Stimulated activated CD4-positive, alpha-beta T cell treated with anti-CD3 and anti-CD28 coated beads, TNF-alpha, amount 100 ng/mL, for 24 hours (primary cell): ENCODE measurements at regions not wholly inside any gene's neighbourhood (a gene's known extent, or its start where the extent isn't known, plus 50 kb on each side); places are given as distances from the start of the nearest gene placed in this dataset.
"Not testable (repeated sequence)": the region's sequence is repeated elsewhere in the genome, so short reads cannot be mapped to it uniquely, and the experiment has no call there.

Experiments used
- DNase-seq, 3 experiments: peaks; one replicate each; pipeline ENCODE4 v3.0.0-alpha.2; 2020; ENCODE audit warnings: low read depth in 3 of 3

- DNase-seq = no peak
Measured at GRCh38 chr11:130550984-130551383, 102.5 kb downstream of the ADAMTS15 start.

- DNase-seq = no peak
Measured at GRCh38 chr11:130551388-130551787, 102.9 kb downstream of the ADAMTS15 start.

GRCh38 chr11:130553306-130553705 lies 104.9 kb downstream of the ADAMTS15 start:
- DNase-seq = no peak

GRCh38 chr11:130554241-130555055 lies 106.0 kb downstream of the ADAMTS15 start:
- DNase-seq = no peak

GRCh38 chr11:130555251-130555841 lies 106.9 kb downstream of the ADAMTS15 start:
- DNase-seq = no peak

GRCh38 chr11:130560000-130560780 lies 111.7 kb downstream of the ADAMTS15 start:
- no peak for DNase-seq

- DNase-seq = no peak
Measured at GRCh38 chr11:130560781-130561109, 112.3 kb downstream of the ADAMTS15 start.

GRCh38 chr11:130561441-130561881 lies 113.0 kb downstream of the ADAMTS15 start:
- no peak for DNase-seq

- DNase-seq = no peak
Measured at GRCh38 chr11:130562549-130562948, 114.1 kb downstream of the ADAMTS15 start.

GRCh38 chr11:130566360-130566759 lies 117.9 kb downstream of the ADAMTS15 start:
- not testable (repeated sequence) for DNase-seq

- no peak for DNase-seq
Measured at GRCh38 chr11:130571519-130571918, 123.1 kb downstream of the ADAMTS15 start.

- DNase-seq = no peak
Measured at GRCh38 chr11:130571947-130572584, 123.6 kb downstream of the ADAMTS15 start.

GRCh38 chr11:130573767-130574166 lies 125.3 kb downstream of the ADAMTS15 start:
- DNase-seq = no peak

GRCh38 chr11:130574740-130575139 lies 126.3 kb downstream of the ADAMTS15 start:
- DNase-seq = no peak

- no peak for DNase-seq
Measured at GRCh38 chr11:130576146-130576545, 127.7 kb downstream of the ADAMTS15 start.

GRCh38 chr11:130578738-130579368 lies 130.4 kb downstream of the ADAMTS15 start:
- DNase-seq = no peak

GRCh38 chr11:130580372-130580771 lies 131.9 kb downstream of the ADAMTS15 start:
- DNase-seq = no peak

- no peak for DNase-seq
Measured at GRCh38 chr11:130580891-130581492, 132.5 kb downstream of the ADAMTS15 start.

- no peak for DNase-seq
Measured at GRCh38 chr11:130581646-130582045, 133.2 kb downstream of the ADAMTS15 start.

GRCh38 chr11:130582176-130582575 lies 133.7 kb downstream of the ADAMTS15 start:
- DNase-seq = no peak

GRCh38 chr11:130582981-130583380 lies 134.5 kb downstream of the ADAMTS15 start:
- no peak for DNase-seq
